IMR-90 (cell line): ENCODE measurements at regions not wholly inside any gene's neighbourhood (a gene's known extent, or its start where the extent isn't known, plus 50 kb on each side); places are given as distances from the start of the nearest gene placed in this dataset.

ENCODE experiments used
- BHLHE40 ChIP-seq: fragments of 150-350 bp; IDR thresholded peaks from 2 replicates; pipeline ENCODE4 v1.6.1; 2016; ENCODE audit warnings: mild to moderate bottlenecking, low read depth, low read length
- CEBPB ChIP-seq: IDR thresholded peaks from 2 replicates; pipeline ENCODE4 v1.6.1; 2012; ENCODE audit warnings: low read depth, low read length, improper control_type of control experiment
- CTCF ChIP-seq: conservative IDR thresholded peaks from 2 replicates; pipeline ENCODE4 v1.5.1; 2012; ENCODE audit warnings: mild to moderate bottlenecking, low read depth, low read length, improper control_type of control experiment
- ELK1 ChIP-seq: fragments of 150-350 bp; IDR thresholded peaks from 2 replicates; pipeline ENCODE4 v1.6.1; 2016; ENCODE audit warnings: low read depth, mild to moderate bottlenecking, low read length, moderate library complexity, borderline replicate concordance
- MAZ ChIP-seq: IDR thresholded peaks from 2 replicates; pipeline ENCODE4 v1.6.1; 2012; ENCODE audit warnings: low read depth, mild to moderate bottlenecking, low read length, improper control_type of control experiment, moderate library complexity, borderline replicate concordance
- MXI1 ChIP-seq: IDR thresholded peaks from 2 replicates; pipeline ENCODE4 v1.6.1; 2012; ENCODE audit warnings: low read depth, mild to moderate bottlenecking, low read length, moderate library complexity, borderline replicate concordance
- NFE2L2 ChIP-seq: fragments of 150-350 bp; IDR thresholded peaks from 2 replicates; pipeline ENCODE4 v1.6.1; 2016; ENCODE audit warnings: low read depth, mild to moderate bottlenecking, low read length
- POLR2A ChIP-seq: IDR thresholded peaks from 2 replicates; pipeline ENCODE4 v1.6.1; 2012; ENCODE audit warnings: mild to moderate bottlenecking, low read depth, low read length
- RAD21 ChIP-seq: IDR thresholded peaks from 2 replicates; pipeline ENCODE4 v1.6.1; 2012; ENCODE audit warnings: low read length, improper control_type of control experiment
- RFX5 ChIP-seq: IDR thresholded peaks from 2 replicates; pipeline ENCODE4 v1.8.0; 2012; ENCODE audit warnings: low read depth, mild to moderate bottlenecking, low read length, moderate library complexity
- USF2 ChIP-seq: fragments of 150-350 bp; IDR thresholded peaks from 2 replicates; pipeline ENCODE4 v1.6.1; 2017; ENCODE audit warnings: mild to moderate bottlenecking, antibody characterized with exemption, low read length, low read depth

- TF ChIP-seq CTCF (no peak), RFX5 (no peak), POLR2A (no peak), CEBPB (no peak), MAZ (no peak), BHLHE40 (no peak), USF2 (no peak), RAD21 (no peak), MXI1 (no peak), ELK1 (no peak), NFE2L2 (no peak)
These were observed 313.7 kb downstream of the TNS1 start for GRCh38 chr2:217689053-217689452.
